ENCODE measurements at regions not wholly inside any gene's neighbourhood (a gene's known extent, or its start where the extent isn't known, plus 50 kb on each side); places are given as distances from the start of the nearest gene placed in this dataset.

DNA sequence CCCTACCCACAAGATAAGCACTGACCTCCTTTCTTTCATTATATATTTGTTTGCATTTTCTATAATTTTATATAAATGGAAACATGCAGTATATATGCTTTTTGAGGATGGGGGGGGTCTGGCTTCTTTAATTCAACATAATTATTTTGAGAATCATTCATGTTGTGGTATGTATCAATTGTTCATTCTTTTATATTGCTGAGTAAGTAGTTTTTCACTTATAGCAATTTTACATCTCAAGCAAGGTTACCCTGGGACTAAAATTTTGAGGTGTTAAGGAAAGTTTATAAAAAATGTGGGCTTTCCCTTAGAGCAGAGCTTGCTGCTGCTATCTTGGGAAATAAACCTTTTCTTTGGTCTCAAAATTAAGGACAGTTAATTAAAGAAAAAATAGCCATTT lies 89.9 kb upstream of the EGLN3 start:
- no peak for DNase-seq (ENCODE audit: low spot score)

DNA sequence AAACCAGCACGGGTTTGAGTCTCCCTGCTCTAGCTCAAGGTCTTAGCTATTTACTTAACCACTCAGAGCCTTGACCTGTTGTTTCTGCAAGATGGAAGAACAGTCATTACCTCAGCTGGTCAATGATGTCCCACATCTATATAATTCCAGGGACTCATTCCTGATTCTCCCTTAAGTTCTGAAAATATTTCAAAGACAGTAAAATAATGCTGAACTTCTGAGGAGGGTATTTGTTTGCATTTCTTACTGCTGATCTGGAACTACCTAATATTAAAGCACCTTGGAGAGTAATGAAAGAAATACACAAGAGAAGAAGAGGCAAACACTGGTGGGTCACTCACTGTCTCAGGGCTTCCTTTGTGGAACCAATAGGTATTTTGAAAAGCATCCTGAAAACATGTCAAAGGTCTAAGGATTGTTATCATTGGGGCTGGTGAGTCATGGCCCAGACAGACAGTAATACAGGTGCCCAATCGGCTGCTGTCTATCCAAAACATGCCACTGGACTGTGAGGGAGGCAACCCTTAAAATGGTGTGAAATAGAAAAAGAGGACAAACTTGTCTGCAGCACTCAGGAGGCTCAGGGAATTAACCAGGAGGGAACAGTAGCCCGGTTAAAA lies 88.7 kb upstream of the EGLN3 start:
- no peak for DNase-seq (ENCODE audit: low spot score)

DNA sequence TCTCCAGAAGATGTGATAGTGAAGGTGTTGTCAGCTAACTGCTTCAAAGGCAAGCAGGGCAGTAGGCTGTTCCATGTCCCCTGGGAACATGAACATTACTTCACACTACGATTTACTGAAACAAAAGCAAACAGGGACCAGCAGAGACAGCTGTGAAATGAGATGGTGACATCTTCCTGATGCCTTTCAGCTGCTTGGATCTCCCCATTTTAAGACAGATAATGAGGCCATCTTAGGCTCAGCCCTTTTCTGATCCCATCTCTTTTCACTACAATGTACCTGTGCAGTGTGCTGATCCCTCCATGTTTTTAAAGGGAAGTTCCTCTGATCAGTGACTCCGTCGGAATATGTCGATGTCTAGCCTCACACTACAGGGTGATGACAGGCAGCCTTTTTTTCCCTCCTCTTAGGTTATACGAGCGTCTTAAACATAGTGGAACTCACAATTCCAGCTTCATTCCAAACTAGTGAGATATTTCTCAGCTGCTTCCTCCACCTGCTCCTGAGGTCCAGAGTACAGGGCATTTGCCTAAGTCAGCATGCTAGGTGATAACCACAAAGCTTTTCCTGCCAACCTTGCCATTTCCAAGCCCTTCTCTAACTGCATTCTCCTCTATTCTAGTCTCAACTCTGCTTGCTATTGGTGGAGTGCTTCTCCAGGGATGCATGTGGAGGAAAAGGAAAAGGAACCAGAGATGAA lies 87.6 kb upstream of the EGLN3 start:
- DNase-seq (ENCODE audit: low spot score) = peak; percentile 47

DNA sequence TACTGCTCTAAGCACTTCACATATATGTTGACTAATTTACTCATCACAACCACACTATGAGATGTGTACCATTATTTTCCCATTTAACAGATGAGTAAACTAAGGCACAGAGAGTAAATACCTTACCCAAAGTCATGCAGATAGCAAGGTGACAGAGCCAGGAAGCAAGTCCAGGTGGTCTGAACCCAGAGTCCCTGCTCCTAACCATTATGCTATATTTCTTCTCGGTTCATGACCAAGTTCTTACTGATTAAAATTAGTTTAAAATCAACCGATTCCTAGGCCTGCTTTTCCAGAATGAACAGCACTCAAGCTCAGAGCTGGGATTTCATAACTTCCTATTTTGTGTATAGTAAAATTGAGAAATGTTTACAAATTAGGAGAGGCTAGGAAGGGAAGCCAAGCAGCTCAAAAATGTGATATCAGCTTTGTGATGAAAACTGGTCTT lies 85.5 kb upstream of the EGLN3 start:
- DNase-seq (ENCODE audit: low spot score) = no peak

DNA sequence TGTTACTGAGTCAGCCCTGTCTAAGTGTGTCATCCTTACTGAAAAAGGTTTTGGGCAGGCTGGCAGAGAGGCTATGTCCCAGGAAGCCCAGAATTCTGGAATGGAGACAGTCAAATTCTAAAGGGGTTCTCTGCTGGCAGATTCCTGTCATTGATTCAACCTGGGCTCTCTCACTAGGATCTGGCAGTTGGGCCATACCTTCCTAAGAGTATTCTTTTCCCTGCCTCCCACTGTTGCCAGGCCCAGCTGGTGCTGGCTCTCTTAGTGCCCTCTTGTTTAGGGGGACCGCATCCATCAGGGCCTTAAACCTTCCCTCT lies 85.0 kb upstream of the EGLN3 start:
- DNase-seq (ENCODE audit: low spot score) = no peak

DNA sequence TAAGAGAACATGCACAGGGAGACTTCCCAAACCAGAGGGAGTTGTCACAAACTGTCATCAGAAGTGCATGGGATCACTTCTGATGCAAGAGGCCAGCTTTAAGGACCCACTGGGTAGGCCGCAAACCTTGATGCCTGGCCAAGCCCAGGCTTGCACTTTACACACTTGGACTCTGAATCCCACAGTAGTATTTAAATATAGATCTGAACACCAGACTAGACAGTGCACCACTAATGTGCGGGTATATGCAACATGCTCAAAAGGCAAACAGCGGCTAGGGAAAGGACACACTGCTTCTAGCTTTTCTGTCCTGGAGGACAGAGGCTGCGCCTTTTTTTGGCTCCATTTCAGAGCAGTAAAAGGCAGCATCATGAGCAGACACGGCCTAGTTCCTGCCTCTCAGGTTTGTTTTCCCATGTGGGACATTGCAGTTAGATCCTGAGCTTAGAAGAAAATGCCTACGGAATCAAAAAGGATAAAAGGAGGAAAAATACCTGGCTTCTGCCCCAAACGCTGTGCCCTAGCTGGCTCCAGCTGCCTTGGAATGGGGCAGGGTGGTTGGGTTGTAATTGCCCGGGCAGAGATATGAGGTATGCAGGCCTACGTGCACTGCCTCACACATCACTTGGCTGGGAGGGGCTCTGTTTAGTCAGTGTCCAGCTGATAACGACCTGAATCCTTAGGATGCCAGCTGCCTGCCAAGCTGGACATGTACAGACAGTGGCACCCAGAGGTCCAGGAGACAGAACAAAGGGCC lies 84.5 kb upstream of the EGLN3 start:
- peak; percentile 34 for DNase-seq (ENCODE audit: low spot score)

DNA sequence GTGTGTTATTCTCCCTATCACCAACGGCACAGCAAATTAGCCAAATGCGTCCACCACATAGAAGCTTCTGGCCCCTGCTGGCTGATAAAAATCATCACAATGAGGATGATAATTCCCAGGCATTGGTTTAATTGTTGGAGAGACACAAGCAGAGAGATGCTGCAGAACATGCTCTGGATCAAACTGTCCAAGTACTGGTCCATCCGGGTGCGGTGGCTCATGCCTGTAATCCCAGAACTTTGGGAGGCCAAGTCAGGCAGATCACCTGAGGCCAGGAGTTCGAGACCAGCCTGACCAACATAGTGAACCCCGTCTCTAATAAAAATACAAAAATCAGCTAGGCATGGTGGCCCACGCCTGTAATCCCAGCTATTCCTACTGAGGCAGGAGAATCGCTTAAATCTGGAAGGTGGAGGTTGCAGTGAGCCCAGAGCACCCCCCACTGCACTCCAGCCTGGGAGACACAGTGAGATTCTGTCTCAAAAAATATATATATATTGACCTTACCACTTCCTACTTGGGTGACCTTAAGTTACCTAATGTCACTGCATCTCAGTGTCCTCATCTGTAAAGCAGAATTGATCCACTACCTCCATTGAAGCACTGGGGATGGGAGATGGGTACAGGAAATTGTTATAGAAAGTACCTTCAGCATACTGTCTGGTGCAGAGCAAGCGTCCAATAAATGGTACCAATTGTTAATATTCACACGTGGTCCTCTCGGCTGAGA lies 83.7 kb upstream of the EGLN3 start:
- DNase-seq (ENCODE audit: low spot score) = no peak

DNA sequence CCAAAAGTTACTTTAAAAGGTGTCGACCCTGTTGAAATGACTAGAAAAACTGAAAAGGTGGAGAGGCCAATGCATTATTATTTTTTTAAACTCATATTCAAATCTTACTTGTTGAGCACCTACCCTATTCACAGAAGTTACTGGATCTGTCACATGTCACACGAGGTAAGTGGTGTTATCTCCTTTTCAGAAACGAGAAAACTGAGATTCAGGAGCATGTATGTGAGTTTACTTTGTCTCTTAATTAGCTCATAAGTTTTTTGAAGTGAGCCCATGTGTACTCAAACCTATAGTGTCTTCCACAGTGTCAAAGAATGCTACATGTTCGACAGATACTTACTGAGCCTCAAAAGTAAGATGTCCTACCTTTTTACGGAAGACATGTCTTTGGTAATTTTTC lies 81.8 kb upstream of the EGLN3 start:
- DNase-seq (ENCODE audit: low spot score) = no peak

DNA sequence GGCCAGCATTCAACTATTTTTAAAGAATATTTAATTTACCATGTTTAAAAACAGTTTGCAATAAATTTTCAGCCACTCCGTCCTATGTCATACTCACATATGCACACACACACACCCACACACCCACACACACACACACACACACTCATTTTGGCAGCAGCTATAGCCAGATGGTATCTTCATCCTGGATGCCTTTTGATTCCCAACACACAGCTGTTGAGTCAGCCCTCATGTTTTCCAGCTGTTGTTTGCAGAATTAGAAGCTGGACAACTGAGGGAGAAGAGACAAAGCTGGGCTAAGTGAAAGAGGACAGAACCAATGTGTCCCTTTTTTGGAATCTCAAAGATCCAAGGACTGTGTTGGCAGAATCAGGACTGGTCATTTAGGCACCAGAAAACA lies 80.0 kb upstream of the EGLN3 start:
- no peak for DNase-seq (ENCODE audit: low spot score)

DNA sequence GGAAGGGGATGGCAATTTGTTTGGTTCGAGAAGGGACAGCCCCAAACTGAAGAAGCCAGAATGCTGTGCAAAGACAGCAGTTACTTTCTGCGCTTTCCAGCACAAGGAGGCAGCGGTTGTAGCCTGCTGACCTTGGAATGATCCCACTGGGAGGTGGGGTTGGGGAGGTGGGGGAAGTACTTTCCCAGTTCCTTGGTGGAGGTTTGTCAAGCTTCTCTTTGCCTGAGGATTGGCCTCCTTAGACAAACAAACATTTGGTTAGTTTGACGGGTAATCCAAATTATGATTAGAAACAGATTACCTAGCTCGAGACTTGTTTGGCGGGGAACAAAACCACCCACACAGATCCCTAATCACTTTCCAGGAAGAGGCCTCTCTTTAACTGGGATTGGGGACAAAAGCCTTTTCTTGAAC lies 79.1 kb upstream of the EGLN3 start:
- DNase-seq (ENCODE audit: low spot score) = no peak

DNA sequence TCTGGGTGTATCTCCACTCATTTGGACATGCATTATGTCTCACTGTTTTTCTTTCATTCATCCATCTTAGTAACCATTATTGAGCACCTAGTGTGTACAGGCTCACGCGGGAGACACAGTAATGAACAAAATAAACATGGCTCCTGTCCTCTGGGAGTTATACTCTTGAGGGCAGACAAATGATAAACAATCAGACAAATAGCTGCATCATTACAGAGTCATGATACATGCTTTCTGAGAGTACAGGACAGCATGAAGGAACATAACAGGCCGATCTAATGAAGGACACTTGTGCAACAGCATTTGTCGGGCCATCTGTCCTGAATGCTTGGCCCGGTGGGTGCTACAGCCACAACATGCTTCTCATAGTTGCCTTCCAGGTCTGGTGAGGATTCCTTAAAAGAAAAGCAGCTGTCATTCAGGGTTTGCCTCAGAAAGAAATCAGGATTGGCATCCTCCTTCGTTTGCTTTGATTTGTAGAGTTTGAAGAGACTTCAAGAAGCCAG lies 77.2 kb upstream of the EGLN3 start:
- DNase-seq (ENCODE audit: low spot score) = no peak

DNA sequence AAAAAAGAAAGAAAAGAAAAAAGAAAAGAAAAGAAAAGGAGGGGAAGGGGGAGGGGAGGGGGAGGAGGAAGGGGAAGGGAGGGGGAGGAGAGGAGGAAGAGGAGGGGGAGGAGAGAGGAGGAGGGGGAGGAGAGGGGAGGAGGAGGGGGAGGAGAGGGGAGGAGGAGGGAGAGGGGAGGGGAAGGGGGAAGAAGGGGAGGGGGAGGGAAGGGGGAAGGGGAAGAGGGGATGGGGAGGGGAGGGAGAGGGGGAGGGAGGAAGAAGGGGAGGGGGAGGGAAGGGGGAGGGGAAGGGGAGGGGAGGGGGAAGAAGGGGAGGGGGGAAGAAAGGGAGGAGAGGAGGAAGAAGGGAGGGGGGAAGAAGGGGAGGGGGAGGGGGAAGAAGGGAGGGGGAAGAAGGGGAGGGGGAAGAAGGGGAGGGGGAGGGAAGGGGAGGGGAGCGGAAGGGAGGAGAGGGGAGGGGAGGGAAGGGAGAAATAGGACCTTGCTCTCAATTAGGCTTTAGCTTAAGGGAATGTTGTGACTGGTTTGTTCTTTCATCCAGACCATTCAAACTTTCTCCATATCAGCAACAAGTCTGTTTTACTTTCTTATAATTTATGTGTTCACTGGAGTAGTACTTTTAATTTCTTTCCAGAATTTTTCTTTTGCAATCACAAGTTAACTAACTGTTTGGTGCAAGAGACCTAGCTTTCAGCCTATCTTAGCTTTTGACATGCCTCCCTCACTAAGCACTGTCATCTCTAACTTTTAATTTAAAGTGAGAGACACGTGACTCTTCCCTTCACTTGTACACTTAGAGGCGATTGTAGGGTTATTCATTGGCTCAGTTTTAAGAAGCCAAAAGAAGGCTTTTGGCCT lies 76.5 kb upstream of the EGLN3 start:
- no peak for DNase-seq (ENCODE audit: low spot score)

DNA sequence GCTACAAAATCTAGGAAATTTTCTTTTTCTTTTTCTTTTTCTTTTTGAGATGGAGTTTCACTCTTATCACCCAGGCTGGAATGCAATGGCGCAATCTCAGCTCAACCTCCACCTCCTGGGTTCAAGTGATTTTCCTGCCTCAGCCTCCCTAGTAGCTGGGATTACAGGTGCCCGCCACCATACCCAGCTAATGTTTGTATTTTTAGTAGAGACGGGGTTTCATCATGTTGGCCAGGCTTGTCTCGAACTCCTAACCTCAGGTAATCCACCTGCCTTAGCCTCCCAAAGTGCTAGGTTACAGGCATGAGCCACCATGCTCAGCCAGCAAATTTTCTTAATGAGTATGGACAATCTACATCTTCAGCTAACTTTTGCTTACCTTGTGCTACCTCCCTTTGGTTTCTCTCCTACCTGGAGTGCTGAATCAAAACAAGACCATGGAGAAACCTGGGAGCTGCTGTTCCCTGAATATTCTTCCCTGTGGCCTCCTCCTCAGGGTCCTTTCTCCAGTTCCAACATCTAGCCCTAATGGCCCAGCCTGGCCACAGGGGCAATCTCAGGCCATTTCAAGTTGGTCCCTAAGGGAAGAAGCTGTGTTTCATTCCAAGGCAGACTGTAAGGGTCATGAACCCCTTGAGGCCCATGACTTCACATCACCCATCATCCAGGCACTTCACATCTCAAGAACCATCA lies 74.6 kb upstream of the EGLN3 start:
- DNase-seq (ENCODE audit: low spot score) = no peak

DNA sequence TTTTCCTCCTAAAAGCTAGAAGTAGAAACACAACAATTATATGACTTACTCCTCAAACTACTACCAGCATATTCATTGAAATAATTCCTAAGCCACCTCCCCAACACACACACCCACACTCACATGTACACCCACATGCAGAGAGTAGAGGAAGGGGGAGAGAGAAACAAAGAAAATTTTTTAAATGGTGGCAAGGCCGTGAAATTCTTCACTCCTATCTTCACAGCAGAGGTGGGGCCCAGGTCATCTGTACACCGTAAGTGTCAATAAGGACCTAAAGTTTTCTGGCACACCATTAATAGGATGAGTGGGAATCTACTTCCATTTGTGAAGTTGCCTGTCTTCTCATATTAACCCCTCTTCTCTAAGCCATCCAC lies 73.9 kb upstream of the EGLN3 start:
- no peak for DNase-seq (ENCODE audit: low spot score)

DNA sequence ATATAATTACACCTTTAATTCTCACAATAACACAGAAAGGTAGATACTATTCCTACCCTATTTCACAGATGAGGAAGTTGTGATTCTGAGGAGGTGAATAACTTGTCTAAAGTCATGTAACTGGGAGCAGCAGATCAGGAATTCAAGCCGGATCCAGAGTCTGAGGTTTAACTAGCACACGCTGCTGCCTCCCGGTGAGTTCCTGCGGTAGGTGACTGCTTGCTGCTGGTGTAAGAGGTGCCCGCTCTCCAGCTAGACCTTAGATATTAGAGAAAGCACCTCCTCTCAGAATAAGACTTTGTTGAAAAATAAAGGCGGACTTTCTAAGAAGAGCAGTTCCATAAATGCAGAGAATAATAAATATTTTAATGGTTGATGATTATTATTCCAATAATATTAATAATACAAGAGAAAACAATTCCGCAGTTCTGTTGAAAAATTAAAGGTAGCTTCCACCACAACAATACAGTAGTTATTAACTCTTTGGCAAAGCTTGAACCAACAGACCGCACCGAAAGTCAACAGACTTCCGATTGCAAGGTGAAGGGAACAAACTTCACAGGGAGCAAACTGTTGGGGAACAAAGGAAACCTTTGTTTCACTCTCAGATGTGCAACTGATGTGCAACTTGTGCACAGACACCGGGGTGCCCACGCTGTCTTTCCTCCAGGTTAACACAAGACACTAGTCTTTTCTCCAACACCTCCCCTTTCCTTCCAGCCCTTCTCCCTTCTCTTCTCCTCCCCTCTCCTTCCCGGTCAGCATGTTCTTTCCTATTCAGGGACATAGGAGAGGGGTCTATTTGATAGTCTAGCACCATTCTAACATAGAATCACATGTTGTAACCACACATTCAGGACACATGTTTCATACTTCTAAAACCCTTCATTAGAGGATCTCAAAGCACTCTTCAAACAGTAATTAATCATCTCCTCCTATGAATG lies 73.2 kb upstream of the EGLN3 start:
- DNase-seq (ENCODE audit: low spot score) = peak; percentile 90

DNA sequence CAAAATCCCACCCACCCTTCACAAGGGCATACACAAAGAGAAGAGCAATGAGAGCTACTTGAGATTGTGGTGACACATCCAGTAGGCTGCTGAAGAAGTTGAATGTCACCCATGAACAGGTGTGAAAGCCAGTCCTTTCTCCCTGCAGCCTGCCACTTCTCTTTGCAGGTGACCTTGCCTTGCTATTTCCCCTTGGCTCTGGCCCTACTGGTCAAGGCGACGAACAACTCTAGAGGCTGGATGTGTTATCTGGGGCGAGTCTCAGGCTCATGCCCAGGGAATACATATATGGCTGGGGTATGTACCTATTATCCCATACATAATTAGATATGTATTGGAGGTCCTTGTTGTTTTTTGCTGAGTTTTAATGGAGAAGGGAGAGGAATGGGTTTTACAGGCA lies 70.2 kb upstream of the EGLN3 start:
- no peak for DNase-seq (ENCODE audit: low spot score)

DNA sequence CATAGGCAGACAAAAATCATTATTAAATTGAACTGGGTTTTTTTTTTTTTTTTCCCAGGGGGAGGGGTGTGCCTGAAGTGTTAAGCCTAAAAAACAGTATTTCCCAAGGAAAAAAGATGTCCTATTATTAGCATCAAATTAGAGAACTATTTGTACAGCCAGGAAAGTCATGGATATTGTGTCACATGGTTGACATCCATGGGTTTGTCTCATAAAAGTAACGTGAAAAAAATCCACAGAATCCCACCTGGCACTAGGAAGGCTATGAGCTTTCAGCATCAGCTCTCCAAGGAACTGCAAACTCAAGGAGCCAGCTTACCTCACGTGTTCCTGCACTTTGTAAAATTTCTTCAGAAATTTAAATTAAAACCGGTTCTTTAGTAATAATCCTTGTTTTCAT lies 69.1 kb upstream of the EGLN3 start:
- DNase-seq (ENCODE audit: low spot score) = no peak

DNA sequence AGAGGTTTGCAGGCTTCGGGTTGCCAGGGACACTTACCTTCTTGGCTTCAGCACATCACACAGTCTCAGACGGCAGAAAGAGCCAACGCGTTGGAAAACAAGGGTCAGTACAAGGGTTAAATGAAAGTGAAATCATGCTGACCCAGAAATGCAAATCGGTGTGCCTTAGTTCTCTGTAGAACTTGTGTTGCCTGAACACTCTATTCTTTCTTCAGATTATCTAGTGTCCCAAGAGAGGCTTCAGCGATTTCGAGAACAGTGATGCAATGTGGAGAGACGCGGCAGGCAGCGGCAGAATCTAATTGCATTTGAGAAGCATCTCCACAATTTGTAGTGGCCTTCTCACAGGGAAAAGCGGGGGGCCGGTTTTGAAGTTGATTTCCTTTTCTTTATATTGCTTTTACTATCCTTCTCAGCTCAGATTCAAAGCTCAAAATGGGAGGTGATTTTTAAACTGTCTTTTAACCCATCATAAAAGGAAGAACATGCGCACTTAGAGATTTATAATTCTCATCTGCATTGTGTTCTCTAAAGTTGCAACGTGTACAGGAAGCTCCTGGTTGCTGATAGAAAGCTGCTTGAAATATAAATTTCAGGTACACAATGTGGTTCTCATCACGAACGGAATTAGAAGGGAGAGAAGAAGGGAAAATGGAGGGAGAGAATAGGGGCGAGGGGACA lies 67.8 kb upstream of the EGLN3 start:
- DNase-seq (ENCODE audit: low spot score) = no peak

DNA sequence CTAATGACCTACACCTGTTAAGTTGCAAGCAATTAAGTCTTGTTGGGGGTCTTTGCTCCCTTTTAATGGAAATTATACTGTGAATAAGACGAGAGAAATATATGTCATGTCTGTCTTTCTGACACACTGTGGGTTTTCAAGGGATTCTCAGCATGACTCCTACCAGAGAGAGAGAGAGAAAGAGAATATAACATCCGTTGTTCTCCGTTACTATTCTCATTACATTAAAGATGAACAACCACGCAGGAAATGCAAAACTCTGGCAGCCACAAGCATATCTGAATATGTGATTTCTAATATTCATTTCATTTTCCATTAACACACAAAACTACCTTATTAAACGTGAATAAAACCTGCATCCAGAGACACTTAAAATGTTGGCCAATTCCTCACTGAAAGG lies 67.3 kb upstream of the EGLN3 start:
- DNase-seq (ENCODE audit: low spot score) = no peak

All from SW480 (cell line).